Prostate gland (tissue), 2 donors: ENCODE measurements at regions not wholly inside any gene's neighbourhood (a gene's known extent, or its start where the extent isn't known, plus 50 kb on each side); places are given as distances from the start of the nearest gene placed in this dataset.

ENCODE experiments used
- DNase-seq: peaks from one replicate; pipeline ENCODE4 v3.0.0-alpha.2; 2019; ENCODE audit warnings: low spot score
- H3K27ac ChIP-seq, 2 donors: fragments of 200-600 bp; sonication (generic); 2 replicates each; pipeline ENCODE4 v1.5.1; 2017 to 2019
- H3K27me3 ChIP-seq: fragments of 200-600 bp; sonication (generic); replicated peaks from 2 replicates; pipeline ENCODE4 v1.5.1; 2019; ENCODE audit not compliant: insufficient read depth
- H3K36me3 ChIP-seq, 2 donors: fragments of 200-600 bp; sonication (generic); 1 replicate in 1 of 2; 2 replicates in 1 of 2; pipeline versions ENCODE4 v1.5.1 to v1.8.1; 2017 to 2019
- H3K4me1 ChIP-seq: fragments of 200-600 bp; sonication (generic); replicated peaks from 2 replicates; pipeline ENCODE4 v1.5.1; 2019
- H3K4me3 ChIP-seq, 2 donors: fragments of 200-600 bp; sonication (generic); 2 replicates each; pipeline ENCODE4 v1.5.1; 2017 to 2019
- H3K9me3 ChIP-seq: fragments of 200-600 bp; sonication (generic); 2 replicates; pipeline ENCODE4 v1.5.1; 2017
- POLR2A ChIP-seq: fragments of 450-650 bp; IDR thresholded peaks from one replicate; pipeline ENCODE4 v1.6.1; 2016; ENCODE audit warnings: antibody characterized with exemption, mild to moderate bottlenecking
- POLR2AphosphoS5 ChIP-seq: sonication (generic); formaldehyde crosslinking; IDR thresholded peaks from one replicate; pipeline ENCODE4 v1.6.1; 2017; ENCODE audit warnings: antibody characterized with exemption
- WGBS: methylation state at CpG from one replicate; pipeline ENCODE4 v1.1.5; 2018; 5-methylcytosine and 5-hydroxymethylcytosine counted together
- intact Hi-C: fragments of 100-400 bp; cut with DNase I; formaldehyde crosslinking; loops from one replicate; pipeline ENCODE4 v1.14.2; 2022
- TF ChIP-seq, protein P1 (sequence below), 4 experiments: fragments of 200-600 bp in 2 of 4; fragments of 450-650 bp in 2 of 4; sonication (generic) in 2 of 4; IDR thresholded peaks; 1 replicate in 3 of 4; 2 replicates in 1 of 4; pipeline ENCODE4 v1.5.1; 2016 to 2019; ENCODE audit warnings: antibody characterized with exemption in 4 of 4, mild to moderate bottlenecking in 2 of 4, moderate library complexity in 2 of 4

DNA sequence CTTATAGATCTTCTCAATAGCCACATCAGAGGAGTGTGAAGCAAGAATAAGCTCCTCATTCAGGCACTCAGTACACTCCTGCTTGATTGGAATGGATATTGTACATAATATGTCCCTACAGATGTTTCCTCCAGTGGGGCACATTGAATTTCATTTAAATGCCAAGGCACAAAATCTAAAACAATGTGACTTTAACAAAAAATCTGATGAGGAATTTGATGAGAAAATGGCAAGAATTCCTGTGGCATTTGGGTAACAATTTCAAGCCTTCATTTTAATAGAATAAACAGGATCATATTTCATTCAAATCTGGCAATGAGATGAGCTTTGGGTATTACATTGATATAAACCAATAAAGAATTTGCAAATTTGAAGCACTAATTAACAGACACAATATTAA, 307.7 kb upstream of the PKN2 start:
- TF ChIP-seq, protein P1, sequence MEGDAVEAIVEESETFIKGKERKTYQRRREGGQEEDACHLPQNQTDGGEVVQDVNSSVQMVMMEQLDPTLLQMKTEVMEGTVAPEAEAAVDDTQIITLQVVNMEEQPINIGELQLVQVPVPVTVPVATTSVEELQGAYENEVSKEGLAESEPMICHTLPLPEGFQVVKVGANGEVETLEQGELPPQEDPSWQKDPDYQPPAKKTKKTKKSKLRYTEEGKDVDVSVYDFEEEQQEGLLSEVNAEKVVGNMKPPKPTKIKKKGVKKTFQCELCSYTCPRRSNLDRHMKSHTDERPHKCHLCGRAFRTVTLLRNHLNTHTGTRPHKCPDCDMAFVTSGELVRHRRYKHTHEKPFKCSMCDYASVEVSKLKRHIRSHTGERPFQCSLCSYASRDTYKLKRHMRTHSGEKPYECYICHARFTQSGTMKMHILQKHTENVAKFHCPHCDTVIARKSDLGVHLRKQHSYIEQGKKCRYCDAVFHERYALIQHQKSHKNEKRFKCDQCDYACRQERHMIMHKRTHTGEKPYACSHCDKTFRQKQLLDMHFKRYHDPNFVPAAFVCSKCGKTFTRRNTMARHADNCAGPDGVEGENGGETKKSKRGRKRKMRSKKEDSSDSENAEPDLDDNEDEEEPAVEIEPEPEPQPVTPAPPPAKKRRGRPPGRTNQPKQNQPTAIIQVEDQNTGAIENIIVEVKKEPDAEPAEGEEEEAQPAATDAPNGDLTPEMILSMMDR (IDR thresholded peaks at IDR 0.05) = no peak
- TF ChIP-seq POLR2AphosphoS5 (no peak), POLR2A (no peak)
- DNase-seq = no peak
- Histone ChIP-seq H3K27ac (no peak overlapping the region), H3K36me3 (no peaks in the 10 kb centered on the region), H3K4me3 (no peak overlapping the region), H3K9me3 (no peaks in the 10 kb centered on the region), H3K4me1 (no peaks in the 10 kb centered on the region), H3K27me3 (no peaks in the 10 kb centered on the region)
- intact Hi-C loops = no loop called here

DNA sequence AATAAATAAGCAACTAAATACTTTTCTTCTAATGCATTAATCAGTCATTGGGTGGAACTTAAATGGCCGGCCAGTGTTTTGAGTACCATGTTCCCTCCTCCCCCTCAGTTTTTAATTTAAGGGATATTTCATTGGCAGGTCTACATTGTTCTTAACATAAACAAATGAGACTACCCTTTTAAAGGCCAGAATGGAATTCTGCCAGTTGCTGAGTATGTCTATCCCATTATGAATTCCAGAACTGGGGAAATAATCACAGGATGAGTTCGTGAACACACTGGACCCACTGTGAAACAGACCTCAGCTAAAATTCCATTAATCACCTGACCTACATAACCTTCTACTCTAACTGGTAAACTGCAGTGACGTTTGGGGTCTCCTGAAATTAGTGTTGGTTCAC, 305.5 kb upstream of the PKN2 start:
- no peaks in the 10 kb centered on the region for H3K4me1 ChIP-seq
- no peak for DNase-seq
- no peaks in the 10 kb centered on the region for H3K27me3 ChIP-seq
- H3K36me3 ChIP-seq = no peaks in the 10 kb centered on the region
- intact Hi-C loops = no loop called here
- no peaks in the 10 kb centered on the region for H3K9me3 ChIP-seq
- no peak overlapping the region for H3K4me3 ChIP-seq
- WGBS = 68% methylated on average over 3 of the region's 3 CpGs
- no peak overlapping the region for H3K27ac ChIP-seq
- no peak for TF ChIP-seq POLR2AphosphoS5
- no peak for TF ChIP-seq POLR2A
- TF ChIP-seq, protein P1 (IDR thresholded peaks at IDR 0.05) = no peak

DNA sequence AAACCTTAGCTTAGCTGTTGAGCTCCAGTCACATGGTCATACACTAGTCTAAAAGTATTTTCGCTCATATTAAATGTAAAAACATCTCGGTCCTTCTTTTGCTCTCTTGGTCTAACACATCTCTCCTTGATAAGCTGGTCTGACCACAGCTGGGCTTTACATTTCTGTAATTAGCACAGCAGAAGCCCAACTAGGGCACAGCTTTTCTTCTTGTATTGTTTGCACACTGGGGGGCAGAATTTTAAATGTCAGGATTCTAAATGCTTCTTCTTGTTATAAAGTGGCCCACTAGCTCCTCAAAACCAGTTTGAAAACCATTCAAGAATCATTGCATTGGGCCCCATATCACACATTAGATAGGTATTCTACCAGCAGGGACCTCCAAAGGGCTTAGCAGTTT, 289.1 kb upstream of the PKN2 start:
- intact Hi-C loops = no loop called here
- no peak for DNase-seq
- TF ChIP-seq, protein P1 (IDR thresholded peaks at IDR 0.05) = no peak
- TF ChIP-seq POLR2AphosphoS5 (no peak), POLR2A (no peak)
- no peaks in the 10 kb centered on the region for H3K27me3 ChIP-seq
- no peak overlapping the region for H3K4me3 ChIP-seq
- WGBS = 51% methylated on average over 2 of the region's 2 CpGs
- H3K4me1 ChIP-seq = no peaks in the 10 kb centered on the region
- no peaks in the 10 kb centered on the region for H3K36me3 ChIP-seq
- H3K9me3 ChIP-seq = no peaks in the 10 kb centered on the region
- H3K27ac ChIP-seq = no peak overlapping the region

DNA sequence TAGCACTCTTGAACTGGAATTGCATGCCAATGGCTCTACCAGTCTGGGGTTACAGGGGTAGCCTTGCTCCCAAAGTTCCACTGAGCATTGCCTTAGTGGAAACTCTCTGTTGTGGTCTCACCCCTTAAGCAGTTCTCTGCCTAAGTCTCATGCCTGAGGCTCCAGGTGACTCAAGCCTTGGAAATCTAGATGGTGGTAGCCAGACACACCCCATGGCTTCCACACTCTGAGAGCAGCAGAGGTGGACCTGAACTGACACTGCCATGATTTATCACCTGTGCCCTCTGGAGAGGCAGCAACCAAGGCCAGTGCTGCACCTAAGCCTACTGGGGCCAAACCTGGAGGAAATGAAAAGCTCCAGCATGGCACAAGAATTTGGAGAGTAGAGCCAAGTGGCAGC, 285.7 kb upstream of the PKN2 start:
- H3K9me3 ChIP-seq = no peaks in the 10 kb centered on the region
- no peak overlapping the region for H3K4me3 ChIP-seq
- no peaks in the 10 kb centered on the region for H3K36me3 ChIP-seq
- no peak overlapping the region for H3K27ac ChIP-seq
- no peaks in the 10 kb centered on the region for H3K4me1 ChIP-seq
- TF ChIP-seq, protein P1 (IDR thresholded peaks at IDR 0.05) = no peak
- TF ChIP-seq POLR2AphosphoS5 (no peak), POLR2A (no peak)
- intact Hi-C loops = no loop called here
- DNase-seq = no peak
- H3K27me3 ChIP-seq = no peaks in the 10 kb centered on the region

DNA sequence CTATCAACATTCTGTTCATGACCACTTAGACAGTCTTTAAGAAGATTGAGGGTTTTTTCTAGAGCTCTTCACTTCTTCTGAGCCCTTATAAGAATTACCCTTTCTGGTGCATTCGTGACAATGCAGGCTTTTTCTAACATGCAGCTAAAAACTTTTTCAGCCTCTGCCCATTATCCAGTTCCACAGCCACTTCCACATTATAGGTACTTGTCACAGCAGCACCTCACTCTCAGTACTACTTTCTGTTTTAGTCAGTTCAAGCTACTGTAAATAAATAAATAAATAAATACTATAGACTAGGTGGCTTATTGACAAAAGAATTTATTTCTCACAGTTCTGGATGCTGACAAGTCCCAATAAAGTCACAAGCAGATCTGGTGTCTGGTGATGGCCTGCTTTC, 284.4 kb upstream of the PKN2 start:
- no peak overlapping the region for H3K27ac ChIP-seq
- H3K36me3 ChIP-seq = no peaks in the 10 kb centered on the region
- no peak for DNase-seq
- H3K4me1 ChIP-seq = no peaks in the 10 kb centered on the region
- WGBS = 93% methylated on average over 1 of the region's 1 CpG
- H3K9me3 ChIP-seq = no peaks in the 10 kb centered on the region
- H3K4me3 ChIP-seq = no peak overlapping the region
- intact Hi-C loops = no loop called here
- H3K27me3 ChIP-seq = no peaks in the 10 kb centered on the region
- TF ChIP-seq, protein P1 (IDR thresholded peaks at IDR 0.05) = no peak
- TF ChIP-seq POLR2A (no peak), POLR2AphosphoS5 (no peak)
